Jurkat, Clone E6-1 (cell line): ENCODE measurements at regions not wholly inside any gene's neighbourhood (a gene's known extent, or its start where the extent isn't known, plus 50 kb on each side); places are given as distances from the start of the nearest gene placed in this dataset.

Source experiments
- DNase-seq: peaks from one replicate; pipeline ENCODE4 v3.0.0-alpha.2; 2011; ENCODE audit warnings: low read depth, low spot score
- H3K4me3 ChIP-seq: 2 replicates; pipeline ENCODE4 v1.5.1; 2011; ENCODE audit warnings: mild to moderate bottlenecking, low read length, control low read depth, moderate library complexity

DNA sequence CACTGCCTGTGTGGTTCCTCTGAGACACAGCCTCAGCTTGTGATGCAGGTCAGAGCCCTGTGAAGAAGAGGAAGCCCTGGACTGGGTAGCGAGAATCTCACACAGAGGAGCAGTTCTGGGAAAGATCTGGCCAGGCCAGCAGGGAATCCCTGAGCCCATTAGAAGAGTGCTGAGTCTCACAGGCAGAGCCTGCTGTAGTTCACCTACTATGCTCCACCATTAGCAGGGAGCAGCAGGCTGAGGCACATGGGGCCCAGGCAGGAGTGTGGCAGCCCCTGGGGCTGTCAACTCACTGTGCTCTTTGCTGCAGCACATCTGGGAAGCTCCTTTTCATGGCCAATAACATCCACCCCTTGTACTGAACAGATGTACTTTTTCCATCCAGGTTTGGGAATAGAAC, 146.8 kb upstream of the B3GAT2 start:
- no peak for DNase-seq
- no peak overlapping the region for H3K4me3 ChIP-seq

DNA sequence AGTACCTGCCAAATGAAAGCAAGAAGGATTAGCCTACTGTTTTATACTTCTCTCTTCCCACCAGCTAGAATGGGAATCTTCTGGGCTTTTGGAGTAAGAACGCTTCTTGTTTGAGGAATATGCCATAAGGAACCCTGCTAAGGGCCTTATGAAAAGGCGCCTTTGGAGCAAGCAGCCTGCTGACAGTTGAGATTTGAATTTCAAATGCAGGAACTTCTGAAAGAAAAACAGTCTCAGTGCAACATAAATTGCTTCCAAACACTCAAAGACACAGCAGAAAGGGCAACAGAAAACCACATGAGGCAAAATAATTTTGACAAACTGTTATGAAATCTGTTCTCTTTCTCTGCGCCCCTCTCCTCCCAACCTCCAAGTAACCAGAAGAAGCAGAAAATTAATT, 149.4 kb upstream of the B3GAT2 start:
- no peak overlapping the region for H3K4me3 ChIP-seq
- no peak for DNase-seq

DNA sequence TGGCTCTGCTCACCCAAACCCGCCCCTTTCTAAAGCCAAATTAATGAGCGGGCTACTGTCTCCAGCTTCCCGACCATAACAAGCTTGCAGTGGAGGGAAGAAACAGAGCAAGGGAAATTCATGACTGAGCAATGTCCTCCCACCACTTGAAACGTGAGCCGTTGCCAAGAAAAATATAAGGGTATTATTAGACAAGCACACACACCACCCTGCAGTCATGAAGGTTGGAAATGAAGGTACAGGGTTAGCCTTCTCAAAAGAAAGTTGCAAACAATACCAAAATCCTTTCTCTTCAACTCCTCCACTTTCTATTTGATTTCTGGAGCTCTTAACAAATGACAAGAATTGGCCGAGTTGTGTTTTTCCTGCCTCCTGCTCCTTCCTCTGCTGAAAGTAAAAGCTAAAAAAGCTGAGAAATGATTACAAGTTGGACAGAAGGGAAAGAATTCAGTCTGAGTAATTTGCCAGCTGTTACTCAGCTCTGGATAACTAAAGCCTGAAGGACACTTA, 151.1 kb upstream of the B3GAT2 start:
- no peak overlapping the region for H3K4me3 ChIP-seq
- no peak for DNase-seq

DNA sequence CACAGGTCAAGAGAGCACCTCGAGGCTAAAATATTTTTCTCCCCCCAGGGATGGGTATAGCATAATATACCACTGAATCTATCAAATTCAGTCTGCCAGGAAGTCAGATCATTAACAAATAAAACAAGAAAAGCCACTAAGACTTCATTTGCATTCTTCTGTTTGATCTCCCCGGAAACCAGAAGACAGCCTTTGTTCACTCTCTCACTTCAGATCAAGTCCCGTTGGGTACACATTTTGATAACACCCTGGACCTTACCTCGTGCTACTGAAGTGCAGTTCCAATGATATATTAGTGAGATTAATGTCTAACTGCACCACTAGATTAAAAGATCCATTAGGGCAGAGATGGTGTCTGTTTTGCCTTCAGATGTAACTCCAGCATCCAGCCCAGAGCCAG, 157.7 kb upstream of the B3GAT2 start:
- no peak overlapping the region for H3K4me3 ChIP-seq

DNA sequence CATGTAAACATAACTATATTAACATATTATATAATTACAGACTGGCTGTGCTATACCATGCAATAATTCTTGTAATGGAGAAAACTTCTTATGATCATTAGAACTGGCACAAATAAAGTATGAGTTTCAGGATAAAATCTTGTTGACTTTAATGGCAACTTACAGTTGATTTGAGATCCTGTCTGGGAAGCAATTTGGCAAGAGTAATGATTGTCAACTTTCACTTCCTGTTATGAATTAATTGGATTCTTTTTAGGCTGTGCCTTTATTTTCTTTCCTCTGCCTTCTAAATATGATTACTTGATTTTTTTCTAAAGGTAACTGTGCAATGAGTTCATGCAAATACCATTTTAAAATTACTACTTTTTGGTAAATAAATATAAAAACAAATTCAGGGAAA, 158.1 kb upstream of the B3GAT2 start:
- no peak overlapping the region for H3K4me3 ChIP-seq
- no peak for DNase-seq

More for the DNA sequence above, 157.7 kb upstream of the B3GAT2 start:
- DNase-seq, result no peak

DNA sequence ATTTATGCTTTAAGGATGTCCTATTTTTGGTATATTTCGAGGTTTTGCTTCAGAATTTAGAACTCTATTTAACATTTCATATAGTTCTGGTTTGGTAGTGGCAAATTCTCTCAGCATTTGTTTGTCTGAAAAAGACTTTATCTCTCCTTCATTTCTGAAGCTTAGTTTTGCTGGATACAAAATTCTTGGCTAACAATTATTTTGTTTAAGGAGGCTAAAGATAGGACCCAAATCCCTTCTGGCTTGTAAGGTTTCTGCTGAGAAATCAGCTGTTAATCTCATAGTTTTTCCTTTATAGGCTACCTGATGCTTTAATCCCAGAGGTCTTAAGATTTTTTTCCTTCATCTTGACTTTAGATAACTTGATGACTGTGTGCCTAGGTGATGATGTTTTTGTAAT, 162.7 kb upstream of the B3GAT2 start:
- DNase-seq, result no peak
- no peak overlapping the region for H3K4me3 ChIP-seq

DNA sequence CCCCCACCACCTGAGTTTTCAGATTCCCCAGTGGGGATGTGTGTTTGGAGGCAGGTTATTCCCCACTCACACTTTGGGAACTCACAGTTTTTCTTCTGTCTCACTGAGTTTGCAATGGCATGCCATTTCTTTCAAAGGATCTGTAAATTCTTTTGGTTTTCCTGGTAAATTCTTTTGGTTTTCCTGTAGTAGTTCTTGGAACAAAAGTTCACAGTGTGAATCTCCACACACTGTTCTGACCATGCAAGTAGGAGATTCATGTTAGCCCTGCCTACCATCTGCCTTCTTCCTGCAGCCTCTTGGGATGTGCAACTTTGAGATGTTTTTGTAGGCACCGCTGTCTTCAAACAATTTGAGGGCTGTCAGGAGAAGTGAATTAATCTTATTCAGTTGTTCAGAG, 165.6 kb upstream of the OGFRL1 start:
- no peak for DNase-seq
- H3K4me3 ChIP-seq, result no peak overlapping the region

DNA sequence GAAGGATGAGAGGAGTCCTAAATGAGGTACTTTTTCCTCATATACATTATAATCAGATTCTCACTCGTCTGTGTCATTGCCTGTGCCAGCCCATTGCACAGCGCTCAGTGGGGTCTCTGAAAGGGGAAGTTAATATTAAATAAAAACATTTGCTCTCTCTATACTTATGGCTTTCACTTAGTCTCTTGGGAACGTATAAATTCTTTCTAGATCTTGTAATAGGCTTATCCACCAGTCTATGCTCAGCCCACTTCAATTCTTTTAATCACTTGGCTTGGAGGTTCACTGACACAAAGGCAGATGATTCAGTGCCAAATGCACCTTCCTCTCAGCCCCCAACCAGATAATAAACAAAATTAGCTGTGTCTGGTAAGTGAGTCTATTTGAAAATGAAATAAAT, 164.3 kb upstream of the OGFRL1 start:
- no peak overlapping the region for H3K4me3 ChIP-seq
- DNase-seq, result no peak

DNA sequence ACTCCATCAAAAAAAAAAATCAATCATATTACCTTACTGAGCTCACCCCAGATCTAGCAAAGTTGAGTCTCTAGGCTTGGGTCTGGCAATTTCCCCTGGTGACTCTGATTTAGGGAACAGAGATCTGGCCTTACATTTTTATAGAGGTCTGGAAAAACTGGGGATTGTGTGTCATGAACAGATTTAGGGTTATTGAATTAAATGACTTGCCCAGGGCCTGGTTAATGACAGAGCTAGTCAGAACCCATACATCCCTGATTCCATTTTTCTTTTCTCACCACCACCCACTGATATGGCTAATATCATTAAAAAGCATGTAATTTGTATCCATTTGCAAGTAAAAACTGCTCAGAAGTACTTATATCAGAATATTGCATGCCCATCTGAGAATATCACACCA, 163.4 kb upstream of the OGFRL1 start:
- DNase-seq, result no peak
- no peak overlapping the region for H3K4me3 ChIP-seq

DNA sequence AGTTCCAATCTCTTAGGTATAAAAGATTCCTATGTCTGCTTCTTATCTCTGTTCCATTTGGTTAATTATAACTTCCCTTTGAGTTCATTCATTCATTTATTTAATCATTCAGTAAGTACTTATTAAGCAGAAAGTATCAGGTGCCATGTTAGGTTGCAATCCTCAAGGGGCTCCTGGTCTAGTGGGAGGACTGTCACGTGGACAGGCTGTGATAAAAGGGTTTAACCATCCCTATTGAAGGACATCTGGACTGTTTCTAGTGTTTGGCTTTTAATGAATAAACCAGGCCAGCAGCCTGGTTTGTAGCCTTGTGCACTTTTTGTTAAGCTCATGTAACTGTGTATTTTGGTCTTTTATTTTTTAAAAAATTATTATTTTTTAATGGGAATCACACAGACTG, 162.1 kb upstream of the OGFRL1 start:
- H3K4me3 ChIP-seq, result no peak overlapping the region
- no peak for DNase-seq

DNA sequence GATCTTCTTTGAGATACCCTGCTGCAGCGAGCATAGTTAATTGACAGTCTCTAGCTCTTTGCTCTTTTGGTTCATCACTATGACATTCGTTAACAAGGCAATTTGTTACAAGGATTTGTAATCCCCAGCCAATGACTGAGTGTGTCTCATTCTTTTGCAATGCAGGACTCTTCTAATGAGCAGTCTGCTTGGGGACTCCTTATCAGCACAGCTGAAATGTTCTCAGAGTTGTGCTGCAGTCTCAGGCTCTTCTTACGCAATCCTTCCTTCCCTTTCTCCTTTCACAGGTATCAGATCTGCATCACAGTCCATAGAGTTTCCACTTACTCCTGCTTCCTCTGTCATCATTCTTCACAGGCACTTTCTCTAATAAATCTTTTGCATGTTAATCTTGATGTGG, 161.2 kb upstream of the OGFRL1 start:
- H3K4me3 ChIP-seq, result no peak overlapping the region
- DNase-seq, result no peak

DNA sequence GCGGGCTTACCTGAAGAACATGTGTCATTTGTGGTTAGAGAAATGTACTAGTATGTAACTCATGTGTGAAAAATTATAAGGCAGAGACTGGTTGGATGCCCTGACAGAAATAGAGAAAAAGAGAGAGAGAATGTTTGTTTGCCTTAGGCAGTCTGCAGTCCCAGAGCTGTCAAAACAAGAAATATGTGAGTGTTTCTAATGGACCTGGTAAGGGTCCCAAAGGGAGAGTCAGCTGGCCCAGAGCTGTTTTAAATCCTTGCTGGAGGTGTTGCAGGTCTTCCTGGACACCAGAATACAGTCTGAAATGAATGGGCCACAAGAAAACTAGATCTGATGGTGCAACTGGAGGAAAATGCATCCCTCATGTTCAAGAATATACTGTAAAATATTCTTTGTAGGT, 158.3 kb upstream of the OGFRL1 start:
- no peak for DNase-seq

DNA sequence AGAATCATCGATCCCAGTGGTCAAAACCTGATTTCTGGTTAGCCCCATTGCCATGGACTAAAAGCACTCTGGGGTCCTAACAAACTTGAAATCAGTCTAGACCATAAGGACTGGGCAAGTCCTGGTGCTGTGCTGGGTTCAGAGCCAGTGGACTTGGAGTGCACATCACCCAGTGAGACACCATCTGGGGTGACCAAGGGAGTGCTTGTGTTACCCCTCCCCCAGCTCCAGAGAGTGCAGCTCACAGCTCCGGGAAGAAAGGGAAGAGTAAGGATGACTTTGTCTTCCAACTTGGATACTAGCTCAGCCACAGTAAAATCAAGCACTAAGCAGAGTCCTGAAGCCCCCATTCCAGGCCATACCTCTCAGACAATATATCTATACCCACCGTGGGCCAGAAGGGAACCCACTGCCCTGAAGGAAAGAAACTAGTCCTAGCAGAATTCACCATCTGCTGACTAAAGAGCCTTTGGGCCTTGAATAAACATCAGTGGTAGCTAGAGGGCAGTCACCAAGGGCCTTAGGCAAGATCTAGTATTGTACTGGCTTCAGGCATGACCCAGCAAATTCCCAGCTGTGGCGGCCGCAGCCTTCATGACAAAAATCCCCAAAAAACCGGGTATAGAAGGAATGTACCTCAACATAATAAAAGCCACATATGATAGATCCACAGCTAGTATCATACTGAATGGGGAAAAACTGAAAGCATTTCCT, 153.5 kb upstream of the OGFRL1 start:
- H3K4me3 ChIP-seq, result no peak overlapping the region
- no peak for DNase-seq

More for the DNA sequence above, 158.3 kb upstream of the OGFRL1 start:
- H3K4me3 ChIP-seq, result no peak overlapping the region

DNA sequence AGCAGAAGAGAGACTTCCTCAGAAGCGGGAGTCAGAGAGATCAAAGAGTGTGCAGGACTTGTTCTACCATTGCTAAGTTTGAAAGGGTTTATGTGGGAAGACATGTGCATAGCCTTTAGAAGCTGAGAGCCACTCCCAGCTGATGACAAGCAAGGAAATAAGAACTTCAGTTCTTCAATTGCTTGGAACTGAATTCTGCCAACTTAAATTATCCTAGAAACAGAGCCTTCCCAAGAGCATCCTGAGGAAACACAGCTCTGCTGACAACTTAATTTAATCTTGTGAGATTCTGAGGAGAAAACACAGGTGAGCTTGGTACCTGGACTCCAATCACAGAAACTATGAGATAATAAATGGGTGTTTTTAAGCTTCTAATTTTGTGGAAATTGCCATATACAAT, 150.6 kb upstream of the OGFRL1 start:
- no peak for DNase-seq
- H3K4me3 ChIP-seq, result no peak overlapping the region

DNA sequence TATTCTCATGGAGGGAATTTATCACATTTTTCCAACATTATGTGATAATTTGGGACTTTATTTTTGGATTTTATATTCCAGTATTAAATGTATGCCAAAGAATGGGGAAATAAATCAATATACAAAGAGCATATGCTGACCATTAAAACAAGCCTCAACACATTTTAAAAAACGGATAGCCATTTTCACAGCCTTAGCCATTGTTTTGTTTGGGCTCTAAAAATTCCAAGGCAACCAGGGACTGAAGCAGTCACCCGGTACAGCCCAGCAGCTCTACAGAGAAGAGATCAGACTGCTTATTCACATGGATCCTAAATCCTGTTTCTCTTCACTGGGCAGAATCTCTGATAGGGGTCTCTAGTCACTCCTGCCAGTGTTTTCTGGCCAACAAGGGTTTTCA, 150.2 kb upstream of the OGFRL1 start:
- H3K4me3 ChIP-seq, result no peak overlapping the region
- no peak for DNase-seq

DNA sequence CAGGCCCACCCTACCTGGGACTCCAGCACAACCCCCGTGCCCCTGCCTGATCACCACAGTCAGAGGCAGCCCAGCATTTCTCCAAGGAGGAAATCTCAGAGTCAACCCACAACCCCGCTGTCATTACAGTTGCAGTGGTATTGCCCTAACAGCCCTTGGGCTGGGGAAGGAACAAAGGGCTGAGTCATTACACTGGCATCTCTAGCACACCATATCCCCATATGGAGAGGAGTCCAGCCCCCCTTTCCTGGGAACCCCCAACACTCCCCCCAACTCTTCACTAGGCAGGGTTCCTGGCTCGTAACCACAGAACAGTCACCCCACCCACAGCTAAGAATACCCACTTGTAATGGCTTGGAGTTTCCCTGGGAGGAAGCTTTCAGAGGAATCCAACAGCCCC, 149.4 kb upstream of the OGFRL1 start:
- no peak overlapping the region for H3K4me3 ChIP-seq
- no peak for DNase-seq

DNA sequence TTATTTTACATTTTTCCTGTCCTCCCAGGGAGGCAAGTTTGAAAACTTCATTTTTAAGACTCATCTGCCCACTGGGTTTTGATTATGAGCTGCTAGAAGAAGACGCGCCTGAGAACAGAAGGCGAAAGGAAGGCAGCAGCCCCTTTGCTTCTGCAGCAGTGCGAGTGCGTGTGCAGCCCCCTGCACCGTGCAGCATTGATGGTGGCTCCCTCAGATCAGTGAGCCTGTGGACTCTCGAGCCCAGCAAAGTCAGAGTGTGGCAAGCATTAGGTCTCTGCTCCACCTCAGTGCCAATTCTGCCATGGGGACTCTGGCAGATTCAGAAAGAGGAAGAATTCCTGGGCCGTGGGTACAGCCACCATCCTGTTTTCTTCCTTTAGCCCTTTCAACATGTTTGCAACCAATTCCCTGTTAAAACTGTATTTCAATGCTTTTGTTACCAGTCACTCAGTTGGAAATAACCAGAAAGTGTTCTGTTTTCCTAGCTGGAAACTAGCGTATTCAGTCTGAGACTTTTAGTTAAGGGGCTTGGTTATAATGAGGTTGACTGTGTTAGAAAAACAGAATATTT, 134.8 kb upstream of the OGFRL1 start:
- no peak overlapping the region for H3K4me3 ChIP-seq
- no peak for DNase-seq

DNA sequence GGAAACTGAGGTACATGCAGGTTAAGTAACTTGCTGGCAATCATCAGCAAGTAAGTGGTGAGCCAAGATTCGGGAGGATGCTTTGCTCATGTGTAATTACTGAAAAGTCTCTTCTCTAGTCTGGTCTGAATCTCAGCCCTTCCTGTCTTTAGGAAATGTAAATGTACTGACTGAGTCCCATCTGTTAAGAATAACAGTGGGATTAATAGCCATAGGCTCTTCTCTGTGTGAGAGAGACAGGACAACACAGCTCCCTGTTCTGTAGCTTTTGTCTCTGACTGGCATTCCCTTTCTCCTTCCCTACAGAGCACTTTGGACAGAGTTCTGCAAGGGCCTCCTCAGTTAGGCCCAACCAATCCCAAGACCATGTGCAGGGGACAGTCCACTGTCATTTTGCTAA, 131.3 kb upstream of the OGFRL1 start:
- no peak overlapping the region for H3K4me3 ChIP-seq
- no peak for DNase-seq

DNA sequence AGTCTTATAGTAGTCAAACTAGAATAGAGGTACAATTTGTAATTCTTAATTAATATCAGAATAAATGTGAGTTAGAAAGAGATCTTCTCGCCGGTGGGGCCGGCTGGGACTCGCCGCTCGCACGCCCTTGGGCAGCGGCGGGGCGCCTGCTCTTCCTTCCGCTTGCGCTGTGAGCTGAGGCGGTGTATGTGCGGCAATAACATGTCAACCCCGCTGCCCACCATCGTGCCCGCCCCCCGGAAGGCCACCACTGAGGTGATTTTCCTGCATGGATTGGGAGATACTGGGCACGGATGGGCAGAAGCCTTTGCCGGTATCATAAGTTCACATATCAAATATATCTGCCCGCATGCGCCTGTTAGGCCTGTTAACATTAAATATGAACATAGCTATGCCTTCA, 123.7 kb upstream of the OGFRL1 start:
- DNase-seq, result no peak
- H3K4me3 ChIP-seq, result no peak overlapping the region

DNA sequence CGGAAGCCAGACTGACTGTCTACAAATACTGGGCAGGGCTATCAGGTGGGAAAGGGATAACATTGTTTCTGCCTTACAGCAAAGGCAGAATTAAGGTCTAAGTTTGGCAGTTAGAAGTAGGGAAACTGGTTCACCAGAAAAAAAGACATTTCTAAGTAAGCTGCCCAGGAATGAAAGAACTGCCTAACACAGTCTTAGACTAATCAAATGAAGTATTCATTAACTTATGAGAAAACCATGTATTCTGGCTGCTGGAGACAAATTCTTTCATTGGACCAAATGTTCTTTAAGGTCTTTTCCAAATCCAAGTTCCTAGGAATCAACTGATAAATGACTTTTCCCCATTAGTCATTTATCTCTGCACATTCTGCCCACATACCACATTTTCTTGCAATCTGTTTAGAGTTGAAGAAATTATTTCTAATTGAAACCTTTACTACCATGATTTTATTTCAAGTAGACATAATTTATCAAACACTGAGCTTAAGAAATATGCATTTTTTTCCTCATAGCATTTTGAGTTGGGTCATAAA, 120.3 kb upstream of the OGFRL1 start:
- no peak overlapping the region for H3K4me3 ChIP-seq
- DNase-seq, result no peak

DNA sequence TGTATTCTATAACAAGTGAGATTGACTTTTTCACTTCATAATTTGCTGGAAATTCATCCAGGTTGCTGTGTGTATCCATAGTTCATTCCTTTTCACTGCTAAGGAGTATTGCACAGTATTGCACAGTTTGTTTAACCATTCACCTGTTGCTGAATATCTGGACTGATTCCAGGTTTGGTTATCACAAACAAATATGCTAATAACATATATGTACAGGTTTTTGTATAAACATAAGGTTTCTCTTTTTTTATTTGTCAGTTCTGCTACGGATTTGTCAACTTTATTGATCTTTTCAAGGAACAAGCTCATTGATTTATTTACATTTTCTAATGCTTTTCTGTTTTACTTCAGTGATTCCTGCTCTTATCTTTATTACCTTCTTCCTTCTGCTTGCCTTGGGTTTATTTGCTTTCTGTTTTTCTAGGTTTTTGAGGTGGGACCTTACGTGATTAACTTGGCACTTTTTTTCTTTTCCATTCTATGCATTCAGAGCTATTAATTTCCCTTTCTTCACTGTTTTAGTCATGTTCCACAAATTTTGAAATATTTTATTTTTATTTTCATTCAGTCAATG, 117.0 kb upstream of the OGFRL1 start:
- no peak for DNase-seq
- no peak overlapping the region for H3K4me3 ChIP-seq
